Neutrophil (primary cell): ENCODE measurements at regions not wholly inside any gene's neighbourhood (a gene's known extent, or its start where the extent isn't known, plus 50 kb on each side); places are given as distances from the start of the nearest gene placed in this dataset.

Experiments used
- H3K27ac ChIP-seq: fragments of 200-600 bp; sonication (generic); 2 replicates; pipeline ENCODE4 v1.5.1; 2016; ENCODE audit warnings: mild to moderate bottlenecking, moderate library complexity
- H3K27me3 ChIP-seq: fragments of 200-600 bp; sonication (generic); 2 replicates; pipeline ENCODE4 v1.6.0; 2016; ENCODE audit warnings: mild to moderate bottlenecking
- H3K36me3 ChIP-seq: fragments of 200-600 bp; sonication (generic); 2 replicates; pipeline ENCODE4 v1.5.1; 2017
- H3K4me1 ChIP-seq, 2 experiments: fragments of 200-600 bp in 1 of 2; sonication (generic) in 1 of 2; 1 replicate in 1 of 2; 2 replicates in 1 of 2; pipeline versions ENCODE4 v1.5.1 to v1.6.1; 2013 to 2016; ENCODE audit warnings: low read depth in 1 of 2, low read length in 1 of 2, mild to moderate bottlenecking in 1 of 2, moderate library complexity in 1 of 2; ENCODE audit not compliant: control insufficient read depth in 1 of 2, insufficient read depth in 1 of 2
- H3K4me3 ChIP-seq, 2 experiments: fragments of 200-600 bp in 1 of 2; sonication (generic) in 1 of 2; 1 replicate in 1 of 2; 2 replicates in 1 of 2; pipeline ENCODE4 v1.5.1; 2013 to 2016; ENCODE audit warnings: low read depth in 1 of 2, low read length in 1 of 2, mild to moderate bottlenecking in 1 of 2, moderate library complexity in 1 of 2
- H3K9me3 ChIP-seq: fragments of 200-600 bp; sonication (generic); 2 replicates; pipeline ENCODE4 v1.5.1; 2016
- CTCF ChIP-seq: fragments of 200-600 bp; sonication (generic); IDR thresholded peaks from 2 replicates; pipeline ENCODE4 v1.5.1; 2016; ENCODE audit warnings: antibody characterized with exemption

GRCh38 chr2:10223471-10223870 is 79.2 kb upstream of the HPCAL1 start:
- Histone ChIP-seq H3K36me3 (no peaks in the 10 kb centered on the region), H3K4me1 (no peaks in the 10 kb centered on the region), H3K9me3 (no peaks in the 10 kb centered on the region), H3K4me3 (no peak overlapping the region), H3K27ac (no peak overlapping the region), H3K27me3 (no peaks in the 10 kb centered on the region)
- TF ChIP-seq CTCF = no peak

GRCh38 chr2:10223932-10224720 is 78.6 kb upstream of the HPCAL1 start:
- Histone ChIP-seq H3K9me3 (no peaks in the 10 kb centered on the region), H3K4me1 (no peaks in the 10 kb centered on the region), H3K27me3 (no peaks in the 10 kb centered on the region), H3K27ac (no peak overlapping the region), H3K36me3 (no peaks in the 10 kb centered on the region), H3K4me3 (no peak overlapping the region)
- no peak for TF ChIP-seq CTCF

DNA sequence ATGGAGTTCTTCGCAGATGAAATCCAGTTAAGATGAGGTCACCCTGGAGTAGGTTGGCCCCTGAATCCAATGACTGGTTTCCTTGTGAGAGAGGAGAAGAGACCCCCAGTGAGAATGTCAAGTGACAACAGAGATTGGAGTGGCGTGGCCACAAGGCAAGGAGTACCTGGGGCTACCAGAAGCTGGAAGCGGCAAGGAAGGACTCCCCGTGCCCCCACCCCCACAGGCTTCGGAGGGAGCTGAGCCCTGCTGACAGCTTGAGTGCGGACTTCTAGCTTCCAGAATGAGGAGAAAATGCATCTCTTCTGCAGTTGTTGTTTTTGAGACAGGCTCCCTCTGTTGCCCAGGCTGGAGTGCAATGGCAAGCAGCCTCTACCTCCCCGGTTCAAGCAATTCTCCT is 78.0 kb upstream of the HPCAL1 start:
- no peaks in the 10 kb centered on the region for H3K27me3 ChIP-seq
- H3K4me3 ChIP-seq = no peak overlapping the region
- H3K27ac ChIP-seq = no peak overlapping the region
- no peaks in the 10 kb centered on the region for H3K36me3 ChIP-seq
- H3K9me3 ChIP-seq = no peaks in the 10 kb centered on the region
- no peaks in the 10 kb centered on the region for H3K4me1 ChIP-seq
- no peak for TF ChIP-seq CTCF

DNA sequence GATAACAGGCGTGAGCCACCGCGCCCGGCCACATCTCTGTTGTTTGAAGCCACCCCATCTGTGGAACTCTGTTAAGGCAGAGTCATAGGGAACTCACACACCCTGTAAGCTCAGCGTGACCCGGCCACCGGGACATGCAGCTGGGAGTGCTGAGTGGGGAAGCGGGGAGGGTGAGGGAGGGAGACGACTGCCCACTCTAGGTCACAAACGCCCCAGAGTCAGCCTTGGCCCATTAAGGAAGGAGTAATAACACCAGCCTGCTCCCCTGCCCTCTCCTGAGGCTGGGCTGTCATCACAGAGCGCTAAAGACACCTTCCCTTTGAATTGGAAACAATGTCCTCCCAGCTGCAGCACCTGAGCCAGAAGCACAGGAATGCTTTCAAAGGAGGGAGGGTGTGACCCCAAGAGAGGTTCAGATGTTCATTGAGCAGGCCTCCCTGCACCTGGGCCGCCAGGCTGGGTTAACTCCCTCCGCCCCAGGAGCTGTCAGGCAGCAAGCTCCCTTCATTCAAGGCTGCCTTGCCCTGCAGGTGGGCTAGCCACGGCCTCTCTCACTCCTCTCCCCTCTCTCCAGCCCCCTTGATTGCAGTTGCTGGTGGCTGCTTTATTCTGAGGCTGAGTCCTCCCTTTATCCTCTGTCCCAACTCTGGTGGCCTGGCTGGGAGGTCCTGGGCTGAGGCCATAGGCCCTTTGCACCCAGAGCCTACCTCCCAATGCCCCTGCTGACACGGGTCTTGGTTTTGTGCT is 77.2 kb upstream of the HPCAL1 start:
- Histone ChIP-seq H3K27me3 (no peaks in the 10 kb centered on the region), H3K4me1 (no peaks in the 10 kb centered on the region), H3K27ac (no peak overlapping the region), H3K9me3 (no peaks in the 10 kb centered on the region), H3K36me3 (no peaks in the 10 kb centered on the region), H3K4me3 (no peak overlapping the region)
- no peak for TF ChIP-seq CTCF

GRCh38 chr2:10226038-10226724 is 76.5 kb upstream of the HPCAL1 start:
- Histone ChIP-seq H3K27me3 (no peaks in the 10 kb centered on the region), H3K9me3 (no peaks in the 10 kb centered on the region), H3K4me3 (no peak overlapping the region), H3K27ac (no peak overlapping the region), H3K36me3 (no peaks in the 10 kb centered on the region), H3K4me1 (no peaks in the 10 kb centered on the region)
- no peak for TF ChIP-seq CTCF
